DOHH2 (cell line): ENCODE measurements at regions not wholly inside any gene's neighbourhood (a gene's known extent, or its start where the extent isn't known, plus 50 kb on each side); places are given as distances from the start of the nearest gene placed in this dataset.

Experiments
- EZH2phosphoT487 ChIP-seq: fragments of 200-600 bp; sonication (generic); IDR thresholded peaks from 2 replicates; pipeline ENCODE4 v1.6.1; 2017; ENCODE audit warnings: borderline replicate concordance, mild to moderate bottlenecking, antibody characterized with exemption, low read length, moderate library complexity, mixed read lengths
- TF ChIP-seq, protein P1 (sequence below): fragments of 200-600 bp; sonication (generic); IDR thresholded peaks from one replicate; pipeline ENCODE4 v1.5.1; 2014; ENCODE audit warnings: antibody characterized with exemption, mild to moderate bottlenecking, low read depth, low read length; ENCODE audit not compliant: poor library complexity, severe bottlenecking

DNA sequence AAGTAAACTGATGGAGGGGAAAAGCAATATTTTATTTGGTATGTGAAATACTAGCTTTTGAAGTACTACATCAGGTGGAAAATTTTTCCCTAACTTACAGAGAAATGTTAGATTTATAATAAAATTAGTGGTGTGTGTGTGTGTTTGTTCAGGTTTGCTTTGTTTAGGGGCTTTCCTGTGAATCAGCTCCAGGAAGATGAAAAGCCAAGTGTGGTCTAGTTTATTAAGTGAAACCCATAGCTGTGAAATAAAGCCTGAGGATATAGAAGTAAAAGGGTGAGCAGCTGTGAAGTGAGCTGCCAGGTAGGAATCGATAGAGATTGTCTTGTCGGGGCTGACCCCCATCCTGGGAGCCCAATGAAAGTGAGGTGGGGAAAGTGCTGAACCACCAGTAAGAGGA, 347.6 kb upstream of the IMPG1 start:
- TF ChIP-seq, protein P1, sequence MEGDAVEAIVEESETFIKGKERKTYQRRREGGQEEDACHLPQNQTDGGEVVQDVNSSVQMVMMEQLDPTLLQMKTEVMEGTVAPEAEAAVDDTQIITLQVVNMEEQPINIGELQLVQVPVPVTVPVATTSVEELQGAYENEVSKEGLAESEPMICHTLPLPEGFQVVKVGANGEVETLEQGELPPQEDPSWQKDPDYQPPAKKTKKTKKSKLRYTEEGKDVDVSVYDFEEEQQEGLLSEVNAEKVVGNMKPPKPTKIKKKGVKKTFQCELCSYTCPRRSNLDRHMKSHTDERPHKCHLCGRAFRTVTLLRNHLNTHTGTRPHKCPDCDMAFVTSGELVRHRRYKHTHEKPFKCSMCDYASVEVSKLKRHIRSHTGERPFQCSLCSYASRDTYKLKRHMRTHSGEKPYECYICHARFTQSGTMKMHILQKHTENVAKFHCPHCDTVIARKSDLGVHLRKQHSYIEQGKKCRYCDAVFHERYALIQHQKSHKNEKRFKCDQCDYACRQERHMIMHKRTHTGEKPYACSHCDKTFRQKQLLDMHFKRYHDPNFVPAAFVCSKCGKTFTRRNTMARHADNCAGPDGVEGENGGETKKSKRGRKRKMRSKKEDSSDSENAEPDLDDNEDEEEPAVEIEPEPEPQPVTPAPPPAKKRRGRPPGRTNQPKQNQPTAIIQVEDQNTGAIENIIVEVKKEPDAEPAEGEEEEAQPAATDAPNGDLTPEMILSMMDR: no peak
- TF ChIP-seq EZH2phosphoT487: no peak
